Thymus (tissue), 11 donors: ENCODE measurements at regions not wholly inside any gene's neighbourhood (a gene's known extent, or its start where the extent isn't known, plus 50 kb on each side); places are given as distances from the start of the nearest gene placed in this dataset.
"Not testable (repeated sequence)": the region's sequence is repeated elsewhere in the genome, so short reads cannot be mapped to it uniquely, and the experiment has no call there.

Experiments used
- DNase-seq, 9 donors: peaks; one replicate each; pipeline ENCODE4 v3.0.0-alpha.2; 2013; ENCODE audit warnings: low spot score in 9 of 9, low read depth in 6 of 9, missing footprints in 1 of 9
- H3K27ac ChIP-seq, 2 donors: one replicate each; pipeline ENCODE4 v1.5.1; 2013; ENCODE audit warnings: control low read depth in 1 of 2, low read depth in 1 of 2, low read length in 1 of 2, mild to moderate bottlenecking in 1 of 2, moderate library complexity in 1 of 2
- H3K27me3 ChIP-seq, 2 donors: one replicate each; pipeline ENCODE4 v1.5.1; 2013; ENCODE audit warnings: low read length in 1 of 2; ENCODE audit not compliant: control insufficient read depth in 2 of 2, insufficient read depth in 1 of 2
- H3K36me3 ChIP-seq, 2 donors: one replicate each; pipeline ENCODE4 v1.5.1; 2013; ENCODE audit warnings: low read length in 1 of 2, mild to moderate bottlenecking in 1 of 2, moderate library complexity in 1 of 2; ENCODE audit not compliant: control insufficient read depth in 2 of 2, insufficient read depth in 2 of 2
- H3K4me1 ChIP-seq, 2 donors: one replicate each; pipeline ENCODE4 v1.5.1; 2013; ENCODE audit warnings: low read length in 2 of 2; ENCODE audit not compliant: control insufficient read depth in 2 of 2, insufficient read depth in 2 of 2
- H3K4me3 ChIP-seq, 2 donors: one replicate each; pipeline ENCODE4 v1.5.1; 2013; ENCODE audit warnings: low read length in 2 of 2, control low read depth in 1 of 2, mild to moderate bottlenecking in 1 of 2
- H3K9me3 ChIP-seq, 2 donors: one replicate each; pipeline ENCODE4 v1.5.1; 2013; ENCODE audit warnings: low read length in 1 of 2, mild to moderate bottlenecking in 1 of 2; ENCODE audit not compliant: control insufficient read depth in 2 of 2, insufficient read depth in 1 of 2
- WGBS: extraction: QIAGEN DNeasy Blood & Tissue Kit; methylation state at CpG from one replicate; pipeline ENCODE4 v1.1.7; 2013; 5-methylcytosine and 5-hydroxymethylcytosine counted together
- donor health status: healthy.

DNA sequence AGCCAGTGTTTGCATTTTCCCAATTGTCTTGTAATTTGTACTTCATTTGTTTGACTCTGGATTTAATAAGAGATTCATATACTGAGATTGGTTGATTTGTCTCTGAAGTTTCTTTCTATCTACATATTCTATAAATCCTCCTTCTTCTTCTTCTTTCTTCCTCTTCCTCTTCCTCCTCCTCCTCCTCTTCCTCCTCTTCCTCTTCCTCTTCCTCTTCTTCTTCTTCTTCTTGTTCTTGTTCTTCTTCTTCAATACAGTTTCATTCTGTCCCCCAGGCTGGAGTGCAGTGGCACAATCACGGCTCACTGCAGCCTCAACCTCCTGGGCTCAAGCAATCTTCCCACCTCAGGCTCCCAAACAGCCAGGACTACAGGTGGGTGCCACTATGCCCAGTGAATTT, 249.9 kb upstream of the RAB4A start:
- not testable (repeated sequence) for H3K27ac ChIP-seq, H3K27me3 ChIP-seq, DNase-seq, H3K36me3 ChIP-seq, H3K9me3 ChIP-seq, H3K4me3 ChIP-seq
- 98% methylated on average over 1 of the region's 1 CpG for WGBS
- H3K4me1 ChIP-seq = peaks cover 4 to 39% of the 10 kb centered on the region in 2 donors

DNA sequence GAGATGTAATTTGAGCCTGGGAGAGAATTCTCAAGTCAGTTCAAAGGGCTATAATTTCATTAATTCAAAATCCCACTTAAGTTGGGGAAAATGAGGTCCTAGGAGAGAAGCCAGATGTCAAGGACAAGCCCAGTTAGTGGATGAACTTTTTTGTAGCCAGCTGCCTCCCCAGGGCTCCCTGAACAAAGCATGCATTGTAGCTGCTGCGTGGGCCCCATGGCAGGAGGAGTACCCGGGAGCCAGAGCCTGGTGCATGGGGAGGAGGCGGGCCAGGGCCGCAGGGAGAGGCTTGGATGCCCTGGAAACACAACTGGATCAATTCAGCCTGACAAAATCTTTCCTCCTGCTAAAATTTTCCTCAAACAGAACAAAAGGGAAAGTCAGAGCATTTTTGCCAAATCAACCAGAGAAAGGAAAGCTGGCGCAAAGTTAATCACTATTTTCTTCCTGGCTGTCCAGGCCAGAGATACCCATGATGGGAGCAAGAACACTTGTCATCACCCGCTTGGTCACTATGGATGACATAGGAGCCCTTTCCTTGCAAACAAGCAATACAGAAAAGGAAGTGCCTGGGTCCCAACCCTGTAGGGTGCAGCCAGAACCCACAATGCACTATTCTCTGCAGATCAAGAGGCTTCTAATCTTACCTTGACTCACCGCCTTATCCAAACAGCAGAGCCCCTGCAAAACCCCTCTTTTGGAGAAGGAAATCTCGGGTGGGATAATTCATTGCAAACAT, 248.1 kb upstream of the RAB4A start:
- peaks cover 11 to 55% of the 10 kb centered on the region in 2 donors for H3K4me1 ChIP-seq
- 94% methylated on average over 8 of the region's 8 CpGs for WGBS
- H3K4me3 ChIP-seq = no peak overlapping the region
- no peaks in the 10 kb centered on the region for H3K36me3 ChIP-seq
- H3K27me3 ChIP-seq = no peaks in the 10 kb centered on the region
- no peak overlapping the region for H3K27ac ChIP-seq
- peaks cover 0 to 4% of the 10 kb centered on the region in 2 donors for H3K9me3 ChIP-seq
- DNase-seq = no peak

DNA sequence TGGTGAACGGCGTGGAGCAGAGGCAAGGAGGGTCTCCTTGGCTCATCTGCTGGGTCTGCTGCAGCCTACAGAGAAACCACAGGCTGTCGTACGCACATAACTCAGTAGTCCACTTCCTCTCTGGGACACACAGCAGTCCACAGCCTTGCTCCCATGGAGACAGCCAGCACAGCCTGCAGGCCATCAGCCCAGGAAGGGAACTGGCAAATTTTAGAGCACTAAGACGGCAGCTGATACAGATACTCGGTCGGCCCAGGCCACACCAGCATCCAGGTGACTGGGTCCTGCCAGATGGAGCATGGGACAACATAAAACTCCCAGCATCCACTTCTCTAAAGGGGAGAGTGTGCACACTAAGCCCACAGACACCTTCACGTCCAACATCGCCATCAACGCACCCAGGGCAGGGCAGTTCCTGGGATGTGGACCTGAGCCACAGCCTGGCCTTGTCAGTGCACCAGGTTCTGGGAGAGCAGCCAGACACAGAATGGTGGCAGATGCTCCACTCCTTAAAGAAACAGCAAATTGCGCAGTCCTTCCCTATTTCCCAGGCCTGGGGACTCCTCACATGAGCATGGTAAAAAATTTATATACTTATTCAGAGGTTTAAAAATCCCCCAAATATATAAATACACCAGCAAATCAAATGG, 247.1 kb upstream of the RAB4A start:
- peaks cover 13 to 65% of the 10 kb centered on the region in 2 donors for H3K4me1 ChIP-seq
- no peak for DNase-seq
- peaks cover 0 to 3% of the 10 kb centered on the region in 2 donors for H3K9me3 ChIP-seq
- H3K27me3 ChIP-seq = no peaks in the 10 kb centered on the region
- no peak overlapping the region for H3K4me3 ChIP-seq
- WGBS = 64% methylated on average over 11 of the region's 11 CpGs
- no peak overlapping the region for H3K27ac ChIP-seq
- no peaks in the 10 kb centered on the region for H3K36me3 ChIP-seq

- peaks cover 13 to 73% of the 10 kb centered on the region in 2 donors for H3K4me1 ChIP-seq
- no peak overlapping the region for H3K27ac ChIP-seq
- no peaks in the 10 kb centered on the region for H3K36me3 ChIP-seq
- H3K27me3 ChIP-seq = no peaks in the 10 kb centered on the region
- H3K4me3 ChIP-seq = no peak overlapping the region
- H3K9me3 ChIP-seq = no peaks in the 10 kb centered on the region
- 98% methylated on average over 13 of the region's 13 CpGs for whole genome bisulfite sequencing
- no peak for DNase-seq
Observed at GRCh38 chr1:229024528-229025130, 246.3 kb upstream of the RAB4A start.

- Histone ChIP-seq H3K36me3 (no peaks in the 10 kb centered on the region), H3K4me3 (no peak overlapping the region), H3K27ac (peak overlapping the region in 1 of 2 donors; percentile 68), H3K27me3 (no peaks in the 10 kb centered on the region), H3K4me1 (peaks cover 13 to 77% of the 10 kb centered on the region in 2 donors), H3K9me3 (no peaks in the 10 kb centered on the region)
- WGBS = 83% methylated on average over 2 of the region's 2 CpGs
- peak in 2 of 9 donors; percentile 19 to 34 for DNase-seq
Observed at GRCh38 chr1:229025576-229025975, 245.3 kb upstream of the RAB4A start.

GRCh38 chr1:229027158-229027557, 243.8 kb upstream of the RAB4A start:
- no peaks in the 10 kb centered on the region for H3K27me3 ChIP-seq
- peaks cover 13 to 91% of the 10 kb centered on the region in 2 donors for H3K4me1 ChIP-seq
- peak overlapping the region; percentile 56 to 89 for H3K27ac ChIP-seq
- no peaks in the 10 kb centered on the region for H3K9me3 ChIP-seq
- DNase-seq = no peak
- H3K36me3 ChIP-seq = no peaks in the 10 kb centered on the region
- WGBS = 55% methylated on average over 5 of the region's 5 CpGs
- H3K4me3 ChIP-seq = peak overlapping the region in 1 of 2 donors; percentile 41

- H3K27ac ChIP-seq = peak overlapping the region; percentile 81 to 89
- H3K9me3 ChIP-seq = no peaks in the 10 kb centered on the region
- no peaks in the 10 kb centered on the region for H3K36me3 ChIP-seq
- H3K27me3 ChIP-seq = no peaks in the 10 kb centered on the region
- peak overlapping the region; percentile 21 to 41 for H3K4me3 ChIP-seq
- DNase-seq = peak in 8 of 9 donors; percentile 26 to 76 (median 44)
- H3K4me1 ChIP-seq = peaks cover 13 to 91% of the 10 kb centered on the region in 2 donors
- WGBS = 8% methylated on average over 8 of the region's 8 CpGs
Observed at GRCh38 chr1:229027622-229028182, 243.2 kb upstream of the RAB4A start.

GRCh38 chr1:229028544-229028943, 242.4 kb upstream of the RAB4A start:
- H3K4me3 ChIP-seq = no peak overlapping the region
- no peaks in the 10 kb centered on the region for H3K27me3 ChIP-seq
- DNase-seq = peak in 4 of 9 donors; percentile 15 to 49 (median 39)
- WGBS = 80% methylated on average over 11 of the region's 11 CpGs
- peaks cover 13 to 86% of the 10 kb centered on the region in 2 donors for H3K4me1 ChIP-seq
- H3K27ac ChIP-seq = peak overlapping the region in 1 of 2 donors; percentile 26
- H3K36me3 ChIP-seq = no peaks in the 10 kb centered on the region
- H3K9me3 ChIP-seq = no peaks in the 10 kb centered on the region
